Psoas muscle (tissue), 7 donors: ENCODE measurements at regions not wholly inside any gene's neighbourhood (a gene's known extent, or its start where the extent isn't known, plus 50 kb on each side); places are given as distances from the start of the nearest gene placed in this dataset.

Source experiments
- ATAC-seq, 4 donors: fragments of 200-7000 bp; cut with Tn5 transposase; one replicate each; pipeline ENCODE4 v1.9.1; 2020; ENCODE audit warnings: moderate library complexity in 3 of 4, mild to moderate bottlenecking in 2 of 4
- DNase-seq, 2 donors: peaks; one replicate each; pipeline ENCODE4 v3.0.0-alpha.2; 2020
- H3K27ac ChIP-seq: fragments of 200-600 bp; one replicate; pipeline ENCODE4 v1.8.0; 2022
- H3K27me3 ChIP-seq, 3 donors: fragments of 200-600 bp in 1 of 3; one replicate each; pipeline versions ENCODE4 v1.6.1 to v1.8.0; 2013 to 2022; ENCODE audit warnings: low read length in 2 of 3, mild to moderate bottlenecking in 2 of 3, moderate library complexity in 1 of 3; ENCODE audit not compliant: insufficient read depth in 3 of 3
- H3K36me3 ChIP-seq, 2 donors: fragments of 200-600 bp in 1 of 2; one replicate each; pipeline versions ENCODE4 v1.6.1 to v1.8.0; 2013 to 2022; ENCODE audit warnings: low read depth in 1 of 2, mild to moderate bottlenecking in 1 of 2, moderate library complexity in 1 of 2; ENCODE audit not compliant: insufficient read depth in 1 of 2
- H3K4me1 ChIP-seq: fragments of 200-600 bp; one replicate; pipeline ENCODE4 v1.8.0; 2022
- H3K4me3 ChIP-seq: fragments of 200-600 bp; one replicate; pipeline ENCODE4 v1.8.0; 2022; ENCODE audit warnings: mild to moderate bottlenecking
- H3K9me3 ChIP-seq: fragments of 200-600 bp; one replicate; pipeline ENCODE4 v1.8.0; 2022
- CTCF ChIP-seq: fragments of 200-600 bp; IDR thresholded peaks from one replicate; pipeline ENCODE4 v1.8.0; 2022; ENCODE audit warnings: antibody characterized with exemption
- WGBS, 3 donors: extraction: QIAGEN DNeasy Blood & Tissue Kit; methylation state at CpG; one replicate each; pipeline versions ENCODE4 v1.1.6 to v1.1.7; 2013; 5-methylcytosine and 5-hydroxymethylcytosine counted together
- intact Hi-C, 2 donors: fragments of 100-400 bp; cut with DNase I; formaldehyde crosslinking; loops; one replicate each; pipeline versions ENCODE4 v1.11.0 to v1.14.2; 2022
- donor health status: healthy with polysubstance abuse.
- donor health status: DM: no; HTN: no; CAD: no; lungs with moderate emphysema.
- donor health status: Bipolar disorder and iron deficiency.
- donor health status: healthy.
- donor health status: DM: yes; HTN: yes; CAD: no.
- donor health status: DM: no; HTN: no; CAD: no.
- donor health status: DM: yes; HTN: yes; CAD: no.

- no peak for TF ChIP-seq CTCF
- intact Hi-C loops: no loop called here
- no peaks in the 10 kb centered on the region for H3K4me1 ChIP-seq
- no peak for ATAC-seq
- H3K27me3 ChIP-seq: peaks cover 0 to 13% (median 6%) of the 10 kb centered on the region in 3 donors
- no peaks in the 10 kb centered on the region for H3K36me3 ChIP-seq
- 79 to 85% (median 83%) methylated on average over 4 of the region's 4 CpGs for WGBS, 3 donors
- DNase-seq: no peak
- H3K9me3 ChIP-seq: peaks cover 4% of the 10 kb centered on the region
- no peak overlapping the region for H3K4me3 ChIP-seq
- H3K27ac ChIP-seq: no peak overlapping the region
Measured at GRCh38 chr17:72479113-72479512, 358.3 kb downstream of the SOX9 start.

- WGBS, 3 donors: 40 to 50% (median 43%) methylated on average over 2 of the region's 2 CpGs
- peaks cover 0 to 13% (median 6%) of the 10 kb centered on the region in 3 donors for H3K27me3 ChIP-seq
- intact Hi-C loops: no loop called here
Measured at GRCh38 chr17:72481572-72481971, 360.8 kb downstream of the SOX9 start.

GRCh38 chr17:72485596-72485995 is 364.8 kb downstream of the SOX9 start:
- TF ChIP-seq CTCF: no peak
- peaks cover 0 to 10% (median 0%) of the 10 kb centered on the region in 3 donors for H3K27me3 ChIP-seq
- intact Hi-C loops: loop anchor here in 1 of 2 donors (5.0 kb wide), 1 partner anchor 48 kb away; no protein-coding TSS in a partner anchor
- no peak for DNase-seq
- H3K36me3 ChIP-seq: no peaks in the 10 kb centered on the region
- H3K4me3 ChIP-seq: no peak overlapping the region
- ATAC-seq: no peak
- H3K27ac ChIP-seq: no peak overlapping the region
- no peaks in the 10 kb centered on the region for H3K4me1 ChIP-seq
- H3K9me3 ChIP-seq: no peaks in the 10 kb centered on the region
- 22 to 40% (median 26%) methylated on average over 4 of the region's 4 CpGs for WGBS, 3 donors

More at GRCh38 chr17:72481572-72481971, 360.8 kb downstream of the SOX9 start:
- ATAC-seq (no peak), DNase-seq (no peak)
- TF ChIP-seq CTCF: no peak
- Histone ChIP-seq H3K4me1 (no peaks in the 10 kb centered on the region), H3K9me3 (no peaks in the 10 kb centered on the region), H3K36me3 (no peaks in the 10 kb centered on the region), H3K27ac (no peak overlapping the region), H3K4me3 (no peak overlapping the region)

- no peaks in the 10 kb centered on the region for H3K9me3 ChIP-seq
- H3K4me3 ChIP-seq: no peak overlapping the region
- intact Hi-C loops: loop anchor here in 1 of 2 donors (5.0 kb wide), 1 partner anchor 50 kb away; no protein-coding TSS in a partner anchor
- TF ChIP-seq CTCF: no peak
- peaks cover 0 to 13% (median 0%) of the 10 kb centered on the region in 3 donors for H3K27me3 ChIP-seq
- no peaks in the 10 kb centered on the region for H3K4me1 ChIP-seq
- no peaks in the 10 kb centered on the region for H3K36me3 ChIP-seq
- ATAC-seq (no peak), DNase-seq (no peak)
- H3K27ac ChIP-seq: no peak overlapping the region
Measured at GRCh38 chr17:72486806-72487205, 366.0 kb downstream of the SOX9 start.
